ENCODE measurements at regions not wholly inside any gene's neighbourhood (a gene's known extent, or its start where the extent isn't known, plus 50 kb on each side); places are given as distances from the start of the nearest gene placed in this dataset.
"Not testable (repeated sequence)": the region's sequence is repeated elsewhere in the genome, so short reads cannot be mapped to it uniquely, and the experiment has no call there.

GRCh38 chr15:24848050-24848449 lies 106.7 kb upstream of the SNRPN start:
- peak; percentile 78 for DNase-seq

- DNase-seq = peak; percentile 42
These were observed 98.1 kb upstream of the SNRPN start for GRCh38 chr15:24856397-24857390.

GRCh38 chr15:24857763-24858162 lies 97.0 kb upstream of the SNRPN start:
- no peak for DNase-seq

- not testable (repeated sequence) for DNase-seq
These were observed 96.6 kb upstream of the SNRPN start for GRCh38 chr15:24858183-24858582.

GRCh38 chr15:24858737-24859601 lies 95.8 kb upstream of the SNRPN start:
- DNase-seq = no peak

- DNase-seq = no peak
These were observed 93.6 kb upstream of the SNRPN start for GRCh38 chr15:24861014-24861690.

GRCh38 chr15:24862726-24863521 lies 91.9 kb upstream of the SNRPN start:
- DNase-seq = no peak

GRCh38 chr15:24865303-24865702 lies 89.5 kb upstream of the SNRPN start:
- DNase-seq = no peak

GRCh38 chr15:24877174-24877573 lies 77.6 kb upstream of the SNRPN start:
- DNase-seq = no peak

- peak; percentile 78 for DNase-seq
These were observed 76.6 kb upstream of the SNRPN start for GRCh38 chr15:24878153-24878552.

- no peak for DNase-seq
These were observed 75.3 kb upstream of the SNRPN start for GRCh38 chr15:24879492-24879891.

GRCh38 chr15:24880663-24881062 lies 74.1 kb upstream of the SNRPN start:
- no peak for DNase-seq

GRCh38 chr15:24886538-24886937 lies 68.2 kb upstream of the SNRPN start:
- DNase-seq = no peak

- no peak for DNase-seq
These were observed 56.0 kb upstream of the SNRPN start for GRCh38 chr15:24898715-24899272.

GRCh38 chr15:24899367-24899766 lies 55.4 kb upstream of the SNRPN start:
- DNase-seq = no peak

- no peak for DNase-seq
These were observed 55.0 kb upstream of the SNRPN start for GRCh38 chr15:24899795-24900194.

GRCh38 chr15:24901409-24901808 lies 53.4 kb upstream of the SNRPN start:
- no peak for DNase-seq
